ENCODE measurements at regions not wholly inside any gene's neighbourhood (a gene's known extent, or its start where the extent isn't known, plus 50 kb on each side); places are given as distances from the start of the nearest gene placed in this dataset.

DNA sequence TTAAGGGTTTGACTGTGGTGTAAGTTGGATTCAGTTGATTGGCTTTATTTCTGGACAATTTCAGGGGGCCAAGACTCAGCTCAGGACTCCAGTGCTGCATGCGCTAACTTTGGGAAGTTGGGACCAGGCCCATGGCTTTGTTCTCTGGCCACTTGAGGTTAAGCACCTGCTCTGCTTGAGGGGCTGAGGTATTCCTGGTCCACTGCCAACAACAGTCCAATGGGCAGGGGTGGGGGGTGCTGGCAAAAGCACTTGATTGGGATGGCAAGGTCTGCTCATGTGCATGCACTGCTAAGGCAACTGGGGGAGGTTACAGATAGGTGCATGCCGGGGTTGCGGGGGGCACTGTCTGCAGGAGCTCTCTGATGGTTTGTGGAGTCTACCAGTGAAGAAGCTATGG, 52.6 kb upstream of the ASB17 start:
- Mint-ChIP-seq H3K36me3 (ENCODE audit: low read depth) (peaks cover 4% of the 10 kb centered on the region), H3K27ac (ENCODE audit: unreplicated experiment) (no peak overlapping the region), H3K27me3 (ENCODE audit: low read depth) (peaks cover 3% of the 10 kb centered on the region), H3K4me1 (ENCODE audit: low read depth) (no peaks in the 10 kb centered on the region), H3K9me3 (ENCODE audit: low read depth) (peaks cover 18% of the 10 kb centered on the region), H3K4me3 (ENCODE audit: unreplicated experiment) (no peak overlapping the region)
- TF ChIP-seq, protein P1, sequence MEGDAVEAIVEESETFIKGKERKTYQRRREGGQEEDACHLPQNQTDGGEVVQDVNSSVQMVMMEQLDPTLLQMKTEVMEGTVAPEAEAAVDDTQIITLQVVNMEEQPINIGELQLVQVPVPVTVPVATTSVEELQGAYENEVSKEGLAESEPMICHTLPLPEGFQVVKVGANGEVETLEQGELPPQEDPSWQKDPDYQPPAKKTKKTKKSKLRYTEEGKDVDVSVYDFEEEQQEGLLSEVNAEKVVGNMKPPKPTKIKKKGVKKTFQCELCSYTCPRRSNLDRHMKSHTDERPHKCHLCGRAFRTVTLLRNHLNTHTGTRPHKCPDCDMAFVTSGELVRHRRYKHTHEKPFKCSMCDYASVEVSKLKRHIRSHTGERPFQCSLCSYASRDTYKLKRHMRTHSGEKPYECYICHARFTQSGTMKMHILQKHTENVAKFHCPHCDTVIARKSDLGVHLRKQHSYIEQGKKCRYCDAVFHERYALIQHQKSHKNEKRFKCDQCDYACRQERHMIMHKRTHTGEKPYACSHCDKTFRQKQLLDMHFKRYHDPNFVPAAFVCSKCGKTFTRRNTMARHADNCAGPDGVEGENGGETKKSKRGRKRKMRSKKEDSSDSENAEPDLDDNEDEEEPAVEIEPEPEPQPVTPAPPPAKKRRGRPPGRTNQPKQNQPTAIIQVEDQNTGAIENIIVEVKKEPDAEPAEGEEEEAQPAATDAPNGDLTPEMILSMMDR (IDR thresholded peaks at IDR 0.05), result no peak
- DNase-seq (ENCODE audit: low spot score), result no peak

DNA sequence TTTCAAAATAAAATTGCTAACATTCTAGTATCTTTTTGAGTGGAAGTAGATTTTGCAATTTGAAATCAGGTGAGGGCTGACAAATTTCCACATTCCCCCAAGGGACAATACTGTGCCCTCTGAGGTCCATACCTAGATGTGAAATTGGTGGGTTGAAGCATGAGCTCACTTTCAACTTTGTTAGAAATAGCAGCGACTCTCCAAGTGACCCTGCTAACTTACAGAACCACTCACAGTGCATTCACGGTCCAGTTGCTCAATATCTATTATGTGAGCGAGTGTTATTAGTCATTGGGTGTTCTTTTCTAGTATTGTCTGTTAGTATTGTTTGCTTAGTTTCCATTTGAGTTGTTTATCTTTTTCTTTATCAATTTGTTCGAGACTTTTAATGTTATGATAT, 53.6 kb upstream of the ASB17 start:
- peaks cover 3% of the 10 kb centered on the region for H3K27me3 Mint-ChIP-seq (ENCODE audit: low read depth)
- TF ChIP-seq, protein P1 (IDR thresholded peaks at IDR 0.05), result no peak
- no peaks in the 10 kb centered on the region for H3K4me1 Mint-ChIP-seq (ENCODE audit: low read depth)
- H3K27ac Mint-ChIP-seq (ENCODE audit: unreplicated experiment), result no peak overlapping the region
- DNase-seq (ENCODE audit: low spot score), result no peak
- H3K9me3 Mint-ChIP-seq (ENCODE audit: low read depth), result peaks cover 18% of the 10 kb centered on the region
- peaks cover 4% of the 10 kb centered on the region for H3K36me3 Mint-ChIP-seq (ENCODE audit: low read depth)
- H3K4me3 Mint-ChIP-seq (ENCODE audit: unreplicated experiment), result no peak overlapping the region

DNA sequence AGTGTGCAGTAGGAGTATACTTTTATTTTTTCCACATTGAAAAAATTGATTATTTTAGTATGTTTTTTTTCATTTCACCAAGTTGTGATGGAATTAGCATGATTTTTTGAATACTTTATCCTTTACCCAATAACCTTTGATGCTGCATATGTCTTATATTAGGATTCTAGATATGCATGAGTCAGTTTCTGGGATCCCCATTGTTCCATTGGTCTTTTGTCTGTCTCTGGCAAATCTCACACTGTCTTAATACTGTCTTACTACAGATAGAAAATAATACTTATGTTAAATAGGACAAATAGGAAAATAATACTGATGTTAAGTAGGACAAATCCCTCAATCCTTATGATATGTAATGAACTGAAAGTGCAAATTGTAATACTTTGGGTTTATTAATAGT, 54.3 kb upstream of the ASB17 start:
- H3K4me3 Mint-ChIP-seq (ENCODE audit: unreplicated experiment), result no peak overlapping the region
- TF ChIP-seq, protein P1 (IDR thresholded peaks at IDR 0.05), result no peak
- no peaks in the 10 kb centered on the region for H3K4me1 Mint-ChIP-seq (ENCODE audit: low read depth)
- H3K9me3 Mint-ChIP-seq (ENCODE audit: low read depth), result peaks cover 18% of the 10 kb centered on the region
- H3K27ac Mint-ChIP-seq (ENCODE audit: unreplicated experiment), result no peak overlapping the region
- H3K36me3 Mint-ChIP-seq (ENCODE audit: low read depth), result peaks cover 4% of the 10 kb centered on the region
- H3K27me3 Mint-ChIP-seq (ENCODE audit: low read depth), result peaks cover 3% of the 10 kb centered on the region
- no peak for DNase-seq (ENCODE audit: low spot score)

DNA sequence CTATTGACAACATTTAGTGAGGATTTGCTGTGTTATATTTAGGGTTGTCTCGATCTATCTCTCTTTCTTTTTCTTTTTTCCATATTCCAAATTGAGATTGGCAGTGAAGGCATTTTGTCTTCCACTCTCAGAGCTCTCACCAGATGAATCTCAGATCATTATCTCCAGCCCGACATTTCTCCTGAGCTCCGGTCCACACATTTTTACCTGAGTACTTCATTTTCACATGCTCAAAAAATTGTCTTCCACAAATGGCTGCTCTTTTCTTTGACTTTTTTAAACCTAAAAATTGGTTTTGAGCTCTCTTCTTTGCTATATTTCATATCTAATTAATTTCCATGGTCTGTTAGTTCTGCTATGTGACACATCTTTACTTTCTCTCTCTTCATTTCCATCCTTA, 56.9 kb upstream of the ASB17 start:
- TF ChIP-seq, protein P1 (IDR thresholded peaks at IDR 0.05), result no peak
- Mint-ChIP-seq H3K36me3 (ENCODE audit: low read depth) (peaks cover 1% of the 10 kb centered on the region), H3K27me3 (ENCODE audit: low read depth) (peaks cover 3% of the 10 kb centered on the region), H3K9me3 (ENCODE audit: low read depth) (peaks cover 8% of the 10 kb centered on the region), H3K27ac (ENCODE audit: unreplicated experiment) (no peak overlapping the region), H3K4me1 (ENCODE audit: low read depth) (no peaks in the 10 kb centered on the region), H3K4me3 (ENCODE audit: unreplicated experiment) (no peak overlapping the region)
- DNase-seq (ENCODE audit: low spot score), result no peak

DNA sequence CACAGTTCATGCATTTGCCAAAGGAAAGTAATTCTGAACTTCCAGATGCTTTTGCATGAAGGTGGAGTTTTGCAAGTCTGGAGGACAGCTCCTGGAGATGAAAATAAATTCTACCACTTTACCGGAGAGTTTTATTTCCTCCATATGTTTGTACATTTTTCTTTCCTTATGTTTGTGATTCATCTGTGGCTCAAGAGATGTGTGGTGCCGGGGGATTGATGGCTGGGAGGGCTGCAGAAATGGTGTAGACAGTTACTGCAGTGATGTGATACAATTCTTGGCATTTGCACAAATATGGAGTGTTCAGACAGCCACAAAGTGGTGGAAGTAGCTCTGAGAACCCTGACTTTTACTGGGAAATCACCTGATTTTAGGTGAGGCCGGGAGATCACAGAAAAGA, 58.5 kb upstream of the ASB17 start:
- Mint-ChIP-seq H3K4me3 (ENCODE audit: unreplicated experiment) (no peak overlapping the region), H3K36me3 (ENCODE audit: low read depth) (no peaks in the 10 kb centered on the region), H3K27ac (ENCODE audit: unreplicated experiment) (no peak overlapping the region), H3K4me1 (ENCODE audit: low read depth) (no peaks in the 10 kb centered on the region), H3K9me3 (ENCODE audit: low read depth) (no peaks in the 10 kb centered on the region), H3K27me3 (ENCODE audit: low read depth) (peaks cover 3% of the 10 kb centered on the region)
- TF ChIP-seq, protein P1 (IDR thresholded peaks at IDR 0.05), result no peak
- no peak for DNase-seq (ENCODE audit: low spot score)

All from chondrocyte (in vitro differentiated cells).